Panc1 (cell line): ENCODE measurements at regions not wholly inside any gene's neighbourhood (a gene's known extent, or its start where the extent isn't known, plus 50 kb on each side); places are given as distances from the start of the nearest gene placed in this dataset.

Experiments
- ATAC-seq: fragments of 200-7000 bp; cut with Tn5 transposase; 2 replicates; pipeline ENCODE4 v1.9.1; 2020; ENCODE audit warnings: mild to moderate bottlenecking, moderate library complexity
- BruUV-seq: library from RNA; stranded (reverse); fragments of 400-500 nt; replicated peaks from 2 replicates; lab custom pipeline; 2021; lab: Mats Ljungman, UMichigan
- CTCF ChIA-PET: fragments of 300-600 bp; sonication (Branson Sonifier 250); formaldehyde crosslinking; loops from one replicate; lab custom pipeline; 2022; ENCODE audit warnings: antibody characterized with exemption; lab: Charles Lee
- POLR2A ChIA-PET: fragments of 300-600 bp; sonication (Branson Sonifier 250); formaldehyde crosslinking; loops from one replicate; lab custom pipeline; 2022; ENCODE audit warnings: antibody characterized with exemption; lab: Charles Lee
- DNase-seq: peaks from one replicate; pipeline ENCODE4 v3.0.0-alpha.2; 2010; ENCODE audit warnings: low read depth, low spot score
- H3K27ac ChIP-seq: 2 replicates; pipeline ENCODE4 v1.5.1; 2011; ENCODE audit warnings: mild to moderate bottlenecking, low read length, inconsistent platforms
- H3K27me3 ChIP-seq: fragments of 200-500 bp; sonication (Bioruptor generic); 2 replicates; pipeline ENCODE4 v1.6.0; 2014; ENCODE audit warnings: low read length, inconsistent platforms; ENCODE audit not compliant: control insufficient read depth, insufficient read depth
- H3K36me3 ChIP-seq: fragments of 200-500 bp; sonication (Bioruptor generic); 2 replicates; pipeline ENCODE4 v1.5.1; 2014; ENCODE audit warnings: inconsistent platforms, mild to moderate bottlenecking, low read length, moderate library complexity; ENCODE audit not compliant: control insufficient read depth, insufficient read depth
- H3K4me1 ChIP-seq: 2 replicates; pipeline ENCODE4 v1.5.1; 2011; ENCODE audit warnings: inconsistent platforms, mild to moderate bottlenecking, low read length, moderate library complexity; ENCODE audit not compliant: control insufficient read depth, insufficient read depth
- H3K4me3 ChIP-seq, 2 experiments: 2 replicates each; pipeline ENCODE4 v1.5.1; 2011 to 2012; ENCODE audit warnings: low read depth in 2 of 2, low read length in 2 of 2, mild to moderate bottlenecking in 2 of 2, inconsistent platforms in 1 of 2, moderate library complexity in 1 of 2
- H3K9me3 ChIP-seq: fragments of 200-500 bp; sonication (Bioruptor generic); 2 replicates; pipeline ENCODE4 v1.5.1; 2014; ENCODE audit warnings: low read depth, mild to moderate bottlenecking, inconsistent platforms, low read length, moderate library complexity; ENCODE audit not compliant: control insufficient read depth, insufficient read depth
- POLR2AphosphoS5 ChIP-seq: IDR thresholded peaks from 2 replicates; pipeline ENCODE4 v1.6.1; 2012; ENCODE audit warnings: mild to moderate bottlenecking, low read depth, low read length, moderate library complexity
- SIN3A ChIP-seq: IDR thresholded peaks from 2 replicates; pipeline ENCODE4 v1.6.1; 2012; ENCODE audit warnings: low read depth, mild to moderate bottlenecking, low read length, moderate library complexity, borderline replicate concordance; ENCODE audit not compliant: insufficient read depth
- TCF7L2 ChIP-seq: IDR thresholded peaks from 2 replicates; pipeline ENCODE4 v1.6.1; 2011; ENCODE audit warnings: mild to moderate bottlenecking, low read depth, low read length, inconsistent platforms
- in situ Hi-C: cut with HindIII; loops from 2 replicates; pipeline ENCODE4 v1.10.0; 2016; ENCODE audit warnings: low sequenced_read_pairs, low pct_unique_long_range_greater_than_20kb
- intact Hi-C: fragments of 100-400 bp; cut with micrococcal nuclease; formaldehyde crosslinking; loops from one replicate; pipeline ENCODE4 v1.10.0; 2022; ENCODE audit not compliant: unreplicated experiment
- TF ChIP-seq, protein P1 (sequence below), 2 experiments: IDR thresholded peaks; 2 replicates each; pipeline ENCODE4 v1.6.1; 2011 to 2012; ENCODE audit warnings: low read depth in 2 of 2, control low read depth in 1 of 2, low read length in 1 of 2, mild to moderate bottlenecking in 1 of 2, moderate library complexity in 1 of 2; ENCODE audit not compliant: insufficient read depth in 1 of 2
- TF ChIP-seq, protein P2 (sequence below): fragments of 450-650 bp; IDR thresholded peaks from 2 replicates; pipeline ENCODE4 v1.5.1; 2017; ENCODE audit warnings: mild to moderate bottlenecking

DNA sequence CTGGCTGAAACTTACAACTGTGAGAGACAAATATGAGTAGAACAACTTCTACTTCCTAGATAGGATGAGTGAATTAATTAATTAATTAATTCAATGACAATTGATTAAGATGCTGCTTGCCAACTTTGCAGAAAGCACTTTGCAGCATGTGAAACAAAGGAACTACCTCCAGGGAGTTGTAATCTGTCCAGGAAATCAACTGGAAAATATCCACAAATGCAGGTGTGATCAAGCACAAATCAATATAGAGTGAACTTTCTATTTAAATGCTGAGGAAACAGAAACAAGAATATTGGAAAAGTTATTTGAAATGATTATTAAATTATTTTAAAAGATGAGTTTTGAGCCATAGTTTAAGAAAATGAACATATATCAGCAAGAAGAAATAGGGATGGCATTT lies 163.9 kb upstream of the ARID2 start:
- Histone ChIP-seq H3K4me3 (no peak overlapping the region), H3K27ac (no peak overlapping the region), H3K27me3 (0 out of 2 replicates have a peak, but pooled peaks cover 5% of the 10 kb centered on the region), H3K4me1 (no peaks in the 10 kb centered on the region), H3K9me3 (no peaks in the 10 kb centered on the region), H3K36me3 (no peaks in the 10 kb centered on the region)
- intact Hi-C loops = no loop called here
- ChIA-PET POLR2A (no interaction called here), CTCF (no interaction called here)
- BruUV-seq = no TSS peak
- DNase-seq (no peak), ATAC-seq (no peak)
- TF ChIP-seq, protein P1, sequence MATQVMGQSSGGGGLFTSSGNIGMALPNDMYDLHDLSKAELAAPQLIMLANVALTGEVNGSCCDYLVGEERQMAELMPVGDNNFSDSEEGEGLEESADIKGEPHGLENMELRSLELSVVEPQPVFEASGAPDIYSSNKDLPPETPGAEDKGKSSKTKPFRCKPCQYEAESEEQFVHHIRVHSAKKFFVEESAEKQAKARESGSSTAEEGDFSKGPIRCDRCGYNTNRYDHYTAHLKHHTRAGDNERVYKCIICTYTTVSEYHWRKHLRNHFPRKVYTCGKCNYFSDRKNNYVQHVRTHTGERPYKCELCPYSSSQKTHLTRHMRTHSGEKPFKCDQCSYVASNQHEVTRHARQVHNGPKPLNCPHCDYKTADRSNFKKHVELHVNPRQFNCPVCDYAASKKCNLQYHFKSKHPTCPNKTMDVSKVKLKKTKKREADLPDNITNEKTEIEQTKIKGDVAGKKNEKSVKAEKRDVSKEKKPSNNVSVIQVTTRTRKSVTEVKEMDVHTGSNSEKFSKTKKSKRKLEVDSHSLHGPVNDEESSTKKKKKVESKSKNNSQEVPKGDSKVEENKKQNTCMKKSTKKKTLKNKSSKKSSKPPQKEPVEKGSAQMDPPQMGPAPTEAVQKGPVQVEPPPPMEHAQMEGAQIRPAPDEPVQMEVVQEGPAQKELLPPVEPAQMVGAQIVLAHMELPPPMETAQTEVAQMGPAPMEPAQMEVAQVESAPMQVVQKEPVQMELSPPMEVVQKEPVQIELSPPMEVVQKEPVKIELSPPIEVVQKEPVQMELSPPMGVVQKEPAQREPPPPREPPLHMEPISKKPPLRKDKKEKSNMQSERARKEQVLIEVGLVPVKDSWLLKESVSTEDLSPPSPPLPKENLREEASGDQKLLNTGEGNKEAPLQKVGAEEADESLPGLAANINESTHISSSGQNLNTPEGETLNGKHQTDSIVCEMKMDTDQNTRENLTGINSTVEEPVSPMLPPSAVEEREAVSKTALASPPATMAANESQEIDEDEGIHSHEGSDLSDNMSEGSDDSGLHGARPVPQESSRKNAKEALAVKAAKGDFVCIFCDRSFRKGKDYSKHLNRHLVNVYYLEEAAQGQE (IDR thresholded peaks at IDR 0.05; ENCODE audit: insufficient read depth in 1 of 2, low read depth in 2 of 2, low read length in 1 of 2) = no peak
- TF ChIP-seq TCF7L2 (no peak), POLR2AphosphoS5 (no peak), SIN3A (no peak)
- TF ChIP-seq, protein P2, sequence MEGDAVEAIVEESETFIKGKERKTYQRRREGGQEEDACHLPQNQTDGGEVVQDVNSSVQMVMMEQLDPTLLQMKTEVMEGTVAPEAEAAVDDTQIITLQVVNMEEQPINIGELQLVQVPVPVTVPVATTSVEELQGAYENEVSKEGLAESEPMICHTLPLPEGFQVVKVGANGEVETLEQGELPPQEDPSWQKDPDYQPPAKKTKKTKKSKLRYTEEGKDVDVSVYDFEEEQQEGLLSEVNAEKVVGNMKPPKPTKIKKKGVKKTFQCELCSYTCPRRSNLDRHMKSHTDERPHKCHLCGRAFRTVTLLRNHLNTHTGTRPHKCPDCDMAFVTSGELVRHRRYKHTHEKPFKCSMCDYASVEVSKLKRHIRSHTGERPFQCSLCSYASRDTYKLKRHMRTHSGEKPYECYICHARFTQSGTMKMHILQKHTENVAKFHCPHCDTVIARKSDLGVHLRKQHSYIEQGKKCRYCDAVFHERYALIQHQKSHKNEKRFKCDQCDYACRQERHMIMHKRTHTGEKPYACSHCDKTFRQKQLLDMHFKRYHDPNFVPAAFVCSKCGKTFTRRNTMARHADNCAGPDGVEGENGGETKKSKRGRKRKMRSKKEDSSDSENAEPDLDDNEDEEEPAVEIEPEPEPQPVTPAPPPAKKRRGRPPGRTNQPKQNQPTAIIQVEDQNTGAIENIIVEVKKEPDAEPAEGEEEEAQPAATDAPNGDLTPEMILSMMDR = no peak
- in situ Hi-C loops = no loop called here

DNA sequence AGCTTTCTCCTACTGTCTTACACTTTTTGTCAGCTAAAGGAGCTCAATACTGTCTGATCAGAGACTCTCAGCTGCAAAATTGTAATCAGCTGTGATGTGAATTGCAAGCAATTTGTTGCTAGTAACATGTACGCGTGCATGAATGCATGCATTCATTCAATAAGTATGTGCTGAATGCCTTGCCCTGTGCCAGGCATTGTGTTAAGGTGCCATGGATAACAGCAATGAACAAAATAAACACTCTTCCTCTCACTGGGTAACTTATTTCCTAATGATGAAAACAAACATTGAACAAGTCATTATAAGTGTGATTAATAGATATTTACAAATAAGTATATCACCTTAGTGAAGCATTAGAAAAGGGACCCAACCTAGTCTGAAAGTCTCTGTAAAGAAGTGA lies 163.2 kb upstream of the ARID2 start:
- POLR2A ChIA-PET = no interaction called here
- H3K27me3 ChIP-seq = peaks cover 5% of the 10 kb centered on the region; the same call in 1 of the 2 replicates
- in situ Hi-C loops = no loop called here

More for the DNA sequence above, 163.2 kb upstream of the ARID2 start:
- no peak for DNase-seq
- TF ChIP-seq, protein P1 (IDR thresholded peaks at IDR 0.05; ENCODE audit: insufficient read depth in 1 of 2, low read depth in 2 of 2, low read length in 1 of 2) = no peak
- TF ChIP-seq TCF7L2 = no peak
- no peak for TF ChIP-seq POLR2AphosphoS5
- TF ChIP-seq, protein P2 = no peak
- TF ChIP-seq SIN3A = no peak
- Histone ChIP-seq H3K9me3 (no peaks in the 10 kb centered on the region), H3K36me3 (no peaks in the 10 kb centered on the region), H3K27ac (no peak overlapping the region), H3K4me1 (no peaks in the 10 kb centered on the region), H3K4me3 (no peak overlapping the region)
- CTCF ChIA-PET = no interaction called here
- ATAC-seq = no peak
- no TSS peak for BruUV-seq
- intact Hi-C loops = no loop called here
